Caco-2 (cell line): ENCODE measurements at regions not wholly inside any gene's neighbourhood (a gene's known extent, or its start where the extent isn't known, plus 50 kb on each side); places are given as distances from the start of the nearest gene placed in this dataset.

Source experiments
- BruUV-seq: library from RNA; stranded (reverse); fragments of 400-500 nt; replicated peaks from 2 replicates; lab custom pipeline; 2021; lab: Mats Ljungman, UMichigan
- CTCF ChIA-PET: fragments of 300-600 bp; sonication (Branson Sonifier 250); formaldehyde crosslinking; loops from one replicate; lab custom pipeline; 2022; ENCODE audit warnings: antibody characterized with exemption; lab: Charles Lee
- POLR2A ChIA-PET: fragments of 300-600 bp; sonication (Branson Sonifier 250); formaldehyde crosslinking; loops from one replicate; lab custom pipeline; 2022; ENCODE audit warnings: antibody characterized with exemption; lab: Charles Lee
- DNase-seq, 2 experiments: peaks; one replicate each; pipeline versions ENCODE4 v3.0.0 to v3.0.0-alpha.2; 2020 to 2022
- H3K27me3 ChIP-seq: replicated peaks from 2 replicates; pipeline ENCODE4 v1.6.0; 2011; ENCODE audit warnings: low read length; ENCODE audit not compliant: control insufficient read depth, insufficient read depth
- H3K36me3 ChIP-seq: 2 replicates; pipeline ENCODE4 v1.5.1; 2011; ENCODE audit warnings: low read length; ENCODE audit not compliant: control insufficient read depth, insufficient read depth
- H3K4me1 ChIP-seq: fragments of 250-450 bp; sonication (Bioruptor Pico); 2 replicates; pipeline ENCODE4 v1.5.1; 2020; ENCODE audit warnings: mild to moderate bottlenecking
- H3K4me3 ChIP-seq: 2 replicates; pipeline ENCODE4 v1.5.1; 2011; ENCODE audit warnings: low read depth, mild to moderate bottlenecking, control low read depth, low read length
- H3K9me3 ChIP-seq: fragments of 250-450 bp; sonication (Bioruptor Pico); 2 replicates; pipeline ENCODE4 v1.5.1; 2020; ENCODE audit warnings: mild to moderate bottlenecking, moderate library complexity
- H3K27ac Mint-ChIP-seq: one replicate; pipeline ENCODE4 v1.8.0; 2022; ENCODE audit warnings: mixed read lengths; ENCODE audit not compliant: unreplicated experiment
- H3K27me3 Mint-ChIP-seq: one replicate; pipeline ENCODE4 v1.8.0; 2022; ENCODE audit warnings: mixed read lengths; ENCODE audit not compliant: insufficient read depth, unreplicated experiment
- H3K36me3 Mint-ChIP-seq: one replicate; pipeline ENCODE4 v1.8.0; 2022; ENCODE audit warnings: mild to moderate bottlenecking, mixed read lengths; ENCODE audit not compliant: insufficient read depth, unreplicated experiment
- H3K4me1 Mint-ChIP-seq: one replicate; pipeline ENCODE4 v1.8.0; 2022; ENCODE audit warnings: low read depth, mixed read lengths; ENCODE audit not compliant: unreplicated experiment
- H3K4me3 Mint-ChIP-seq: one replicate; pipeline ENCODE4 v1.8.0; 2022; ENCODE audit warnings: mild to moderate bottlenecking, moderate library complexity, mixed read lengths; ENCODE audit not compliant: unreplicated experiment
- H3K9me3 Mint-ChIP-seq: one replicate; pipeline ENCODE4 v1.8.0; 2022; ENCODE audit warnings: mixed read lengths; ENCODE audit not compliant: unreplicated experiment
- intact Hi-C: fragments of 100-400 bp; cut with micrococcal nuclease; formaldehyde crosslinking; loops from one replicate; pipeline ENCODE4 v1.10.0; 2022; ENCODE audit not compliant: unreplicated experiment
- TF ChIP-seq, protein P1 (sequence below), 2 experiments: fragments of 200-600 bp in 1 of 2; IDR thresholded peaks; 1 replicate in 1 of 2; 2 replicates in 1 of 2; pipeline versions ENCODE4 v1.5.1 to v1.8.0; 2011 to 2022; ENCODE audit warnings: antibody characterized with exemption in 1 of 2, control low read depth in 1 of 2, inconsistent platforms in 1 of 2, low read depth in 1 of 2, low read length in 1 of 2, mild to moderate bottlenecking in 1 of 2, moderate library complexity in 1 of 2; ENCODE audit not compliant: insufficient read depth in 1 of 2, severe bottlenecking in 1 of 2, unreplicated experiment in 1 of 2

DNA sequence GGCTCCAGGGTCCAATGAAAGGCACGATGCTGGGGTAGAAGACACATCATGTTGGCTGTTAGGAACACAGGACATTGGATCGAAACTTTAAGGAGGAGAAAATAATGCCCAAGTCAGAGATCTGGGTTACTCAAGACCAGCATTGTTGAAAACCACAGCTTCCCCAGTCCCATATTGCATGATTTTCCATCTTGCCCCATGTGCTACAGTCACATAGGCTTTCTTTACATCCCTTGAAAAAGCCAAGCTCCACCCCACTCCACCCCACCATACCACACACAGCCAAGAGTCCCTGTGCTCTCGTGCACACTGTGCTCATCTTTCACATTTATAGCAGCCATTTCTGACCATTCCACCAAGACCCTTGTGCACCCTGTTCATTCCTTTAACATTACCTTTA is 636.2 kb downstream of the DIAPH3 start:
- CTCF ChIA-PET: no interaction called here

DNA sequence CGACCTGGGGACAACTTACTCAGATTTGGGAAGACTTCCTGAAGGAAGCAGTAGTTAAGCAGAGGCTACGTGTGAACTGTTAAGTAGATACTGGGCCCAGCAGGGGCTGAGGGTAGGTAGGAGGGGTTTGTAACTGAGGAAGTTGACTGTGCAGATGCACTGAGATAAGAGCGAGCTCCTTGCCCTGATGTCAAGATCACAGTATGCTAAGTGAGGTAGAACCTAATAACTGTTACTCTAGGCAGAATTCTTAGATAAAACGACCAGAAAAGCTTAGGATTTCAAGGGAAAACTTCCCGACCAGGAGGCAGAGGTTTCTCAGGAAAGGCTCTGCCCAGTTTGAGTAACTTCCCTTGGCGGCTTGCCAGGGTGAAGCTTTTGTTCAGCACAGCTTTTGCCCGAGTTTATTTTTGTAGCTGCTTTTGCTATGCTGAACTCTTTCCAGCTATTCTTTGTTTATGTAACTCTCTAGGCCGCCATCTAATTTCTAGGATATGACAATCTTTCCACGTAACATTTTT is 632.1 kb downstream of the DIAPH3 start:
- H3K36me3 ChIP-seq: no peaks in the 10 kb centered on the region
- no peak for DNase-seq
- H3K27ac Mint-ChIP-seq: no peak overlapping the region
- no TSS peak for BruUV-seq
- TF ChIP-seq, protein P1, sequence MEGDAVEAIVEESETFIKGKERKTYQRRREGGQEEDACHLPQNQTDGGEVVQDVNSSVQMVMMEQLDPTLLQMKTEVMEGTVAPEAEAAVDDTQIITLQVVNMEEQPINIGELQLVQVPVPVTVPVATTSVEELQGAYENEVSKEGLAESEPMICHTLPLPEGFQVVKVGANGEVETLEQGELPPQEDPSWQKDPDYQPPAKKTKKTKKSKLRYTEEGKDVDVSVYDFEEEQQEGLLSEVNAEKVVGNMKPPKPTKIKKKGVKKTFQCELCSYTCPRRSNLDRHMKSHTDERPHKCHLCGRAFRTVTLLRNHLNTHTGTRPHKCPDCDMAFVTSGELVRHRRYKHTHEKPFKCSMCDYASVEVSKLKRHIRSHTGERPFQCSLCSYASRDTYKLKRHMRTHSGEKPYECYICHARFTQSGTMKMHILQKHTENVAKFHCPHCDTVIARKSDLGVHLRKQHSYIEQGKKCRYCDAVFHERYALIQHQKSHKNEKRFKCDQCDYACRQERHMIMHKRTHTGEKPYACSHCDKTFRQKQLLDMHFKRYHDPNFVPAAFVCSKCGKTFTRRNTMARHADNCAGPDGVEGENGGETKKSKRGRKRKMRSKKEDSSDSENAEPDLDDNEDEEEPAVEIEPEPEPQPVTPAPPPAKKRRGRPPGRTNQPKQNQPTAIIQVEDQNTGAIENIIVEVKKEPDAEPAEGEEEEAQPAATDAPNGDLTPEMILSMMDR (IDR thresholded peaks at IDR 0.05; ENCODE audit: insufficient read depth in 1 of 2, low read depth in 1 of 2, low read length in 1 of 2, severe bottlenecking in 1 of 2, unreplicated experiment in 1 of 2): no peak
- no peaks in the 10 kb centered on the region; the same call in 1 of the 2 replicates for H3K27me3 ChIP-seq
- no peaks in the 10 kb centered on the region for H3K27me3 Mint-ChIP-seq
- CTCF ChIA-PET: no interaction called here
- no peaks in the 10 kb centered on the region for H3K9me3 Mint-ChIP-seq
- H3K4me3 ChIP-seq: no peak overlapping the region
- intact Hi-C loops: no loop called here
- no peaks in the 10 kb centered on the region for H3K36me3 Mint-ChIP-seq
- H3K4me1 ChIP-seq: no peaks in the 10 kb centered on the region
- POLR2A ChIA-PET: interaction anchor here (0.6 kb wide), 1 partner anchor 39 kb away, joined by 5 read pairs; no protein-coding TSS in a partner anchor
- H3K4me1 Mint-ChIP-seq: peaks cover 12% of the 10 kb centered on the region
- H3K4me3 Mint-ChIP-seq: no peak overlapping the region
- no peaks in the 10 kb centered on the region for H3K9me3 ChIP-seq

More for the DNA sequence above, 636.2 kb downstream of the DIAPH3 start:
- POLR2A ChIA-PET: no interaction called here
- Mint-ChIP-seq H3K4me3 (no peak overlapping the region), H3K9me3 (no peaks in the 10 kb centered on the region), H3K27ac (no peak overlapping the region), H3K4me1 (peaks cover 12% of the 10 kb centered on the region), H3K36me3 (no peaks in the 10 kb centered on the region), H3K27me3 (no peaks in the 10 kb centered on the region)
- DNase-seq: no peak
- Histone ChIP-seq H3K27me3 (no peaks in the 10 kb centered on the region; the same call in 1 of the 2 replicates), H3K4me3 (no peak overlapping the region), H3K9me3 (no peaks in the 10 kb centered on the region), H3K36me3 (no peaks in the 10 kb centered on the region), H3K4me1 (peaks cover 3% of the 10 kb centered on the region; the same call in 1 of the 2 replicates)
- TF ChIP-seq, protein P1 (IDR thresholded peaks at IDR 0.05; ENCODE audit: insufficient read depth in 1 of 2, low read depth in 1 of 2, low read length in 1 of 2, severe bottlenecking in 1 of 2, unreplicated experiment in 1 of 2): no peak
- no TSS peak for BruUV-seq
- intact Hi-C loops: no loop called here

DNA sequence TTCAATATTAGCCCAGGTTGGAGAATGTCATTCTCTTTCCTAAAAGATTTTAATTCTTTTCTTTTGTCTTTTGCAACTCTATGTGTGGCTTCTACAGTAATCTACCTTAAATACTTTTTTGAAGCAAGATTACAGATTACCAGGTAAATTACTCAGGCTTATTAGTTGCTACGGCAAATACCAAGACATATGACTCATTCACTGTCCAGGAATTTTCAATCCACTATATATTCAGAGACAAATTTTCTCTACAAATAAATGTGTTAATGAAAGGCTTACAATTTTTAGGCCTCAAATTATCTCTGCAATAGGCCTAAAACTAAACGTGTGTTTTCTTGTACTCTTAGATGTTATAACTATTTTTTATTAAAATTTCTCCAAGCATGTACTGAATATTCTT is 631.3 kb downstream of the DIAPH3 start:
- H3K4me1 ChIP-seq: no peaks in the 10 kb centered on the region
- no peaks in the 10 kb centered on the region for H3K36me3 Mint-ChIP-seq
- intact Hi-C loops: no loop called here
- H3K27me3 ChIP-seq: no peaks in the 10 kb centered on the region; the same call in 1 of the 2 replicates
- DNase-seq: no peak
- no peak overlapping the region for H3K27ac Mint-ChIP-seq
- ChIA-PET POLR2A (no interaction called here), CTCF (no interaction called here)
- BruUV-seq: no TSS peak
- no peaks in the 10 kb centered on the region for H3K36me3 ChIP-seq
- H3K9me3 Mint-ChIP-seq: no peaks in the 10 kb centered on the region
- peaks cover 12% of the 10 kb centered on the region for H3K4me1 Mint-ChIP-seq
- no peaks in the 10 kb centered on the region for H3K27me3 Mint-ChIP-seq
- no peak overlapping the region for H3K4me3 Mint-ChIP-seq
- TF ChIP-seq, protein P1 (IDR thresholded peaks at IDR 0.05; ENCODE audit: insufficient read depth in 1 of 2, low read depth in 1 of 2, low read length in 1 of 2, severe bottlenecking in 1 of 2, unreplicated experiment in 1 of 2): no peak
- no peaks in the 10 kb centered on the region for H3K9me3 ChIP-seq
- H3K4me3 ChIP-seq: no peak overlapping the region
